ENCODE measurements at regions not wholly inside any gene's neighbourhood (a gene's known extent, or its start where the extent isn't known, plus 50 kb on each side); places are given as distances from the start of the nearest gene placed in this dataset.
"Not testable (repeated sequence)": the region's sequence is repeated elsewhere in the genome, so short reads cannot be mapped to it uniquely, and the experiment has no call there.

DNA sequence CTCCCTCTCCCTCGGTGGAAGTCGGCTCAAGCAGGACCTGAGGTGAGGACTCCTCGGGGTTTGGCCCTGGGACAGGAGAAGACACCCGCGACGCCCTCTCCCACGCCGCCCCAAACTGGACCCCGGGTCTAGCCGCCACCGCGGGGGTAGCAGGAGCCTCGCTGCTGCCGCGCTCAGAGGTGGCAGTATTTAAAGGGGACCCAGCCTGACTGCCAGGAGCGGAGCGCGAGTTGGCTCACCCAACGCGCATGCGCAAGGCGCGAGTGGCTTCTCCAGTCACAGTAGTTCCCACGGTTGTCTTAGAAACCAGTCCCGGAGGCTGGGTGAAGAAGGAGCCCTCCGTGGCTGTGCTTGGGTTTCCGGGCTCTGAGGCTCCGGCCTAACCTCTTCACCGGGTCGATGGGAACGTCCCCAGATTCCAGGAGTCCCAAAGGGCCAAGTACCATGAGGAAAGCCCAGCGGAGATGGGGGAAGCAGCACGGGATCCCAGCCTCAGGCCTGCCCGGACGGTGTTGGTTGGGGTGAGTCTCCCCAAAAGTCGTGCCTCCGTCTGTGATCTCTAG, 477.8 kb downstream of the SPATA31A7 start:
- Mint-ChIP-seq H3K27ac (no peak overlapping the region), H3K4me3 (no peak overlapping the region), H3K4me1 (ENCODE audit: low read depth) (no peaks in the 10 kb centered on the region), H3K36me3 (ENCODE audit: low read depth) (peaks cover 14% of the 10 kb centered on the region), H3K27me3 (ENCODE audit: insufficient read depth) (peaks cover 2% of the 10 kb centered on the region; the same call in 1 of the 2 replicates), H3K9me3 (peaks cover 43% of the 10 kb centered on the region)
- TF ChIP-seq, protein P1, sequence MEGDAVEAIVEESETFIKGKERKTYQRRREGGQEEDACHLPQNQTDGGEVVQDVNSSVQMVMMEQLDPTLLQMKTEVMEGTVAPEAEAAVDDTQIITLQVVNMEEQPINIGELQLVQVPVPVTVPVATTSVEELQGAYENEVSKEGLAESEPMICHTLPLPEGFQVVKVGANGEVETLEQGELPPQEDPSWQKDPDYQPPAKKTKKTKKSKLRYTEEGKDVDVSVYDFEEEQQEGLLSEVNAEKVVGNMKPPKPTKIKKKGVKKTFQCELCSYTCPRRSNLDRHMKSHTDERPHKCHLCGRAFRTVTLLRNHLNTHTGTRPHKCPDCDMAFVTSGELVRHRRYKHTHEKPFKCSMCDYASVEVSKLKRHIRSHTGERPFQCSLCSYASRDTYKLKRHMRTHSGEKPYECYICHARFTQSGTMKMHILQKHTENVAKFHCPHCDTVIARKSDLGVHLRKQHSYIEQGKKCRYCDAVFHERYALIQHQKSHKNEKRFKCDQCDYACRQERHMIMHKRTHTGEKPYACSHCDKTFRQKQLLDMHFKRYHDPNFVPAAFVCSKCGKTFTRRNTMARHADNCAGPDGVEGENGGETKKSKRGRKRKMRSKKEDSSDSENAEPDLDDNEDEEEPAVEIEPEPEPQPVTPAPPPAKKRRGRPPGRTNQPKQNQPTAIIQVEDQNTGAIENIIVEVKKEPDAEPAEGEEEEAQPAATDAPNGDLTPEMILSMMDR (IDR thresholded peaks at IDR 0.05), result no peak
- DNase-seq, result no peak

- not testable (repeated sequence) for H3K27ac Mint-ChIP-seq; H3K27me3 Mint-ChIP-seq (ENCODE audit: insufficient read depth); H3K4me1 Mint-ChIP-seq (ENCODE audit: low read depth); DNase-seq; H3K4me3 Mint-ChIP-seq
- Mint-ChIP-seq H3K36me3 (ENCODE audit: low read depth) (peaks cover 14% of the 10 kb centered on the region), H3K9me3 (peaks cover 49% of the 10 kb centered on the region)
Observed at GRCh38 chr9:61668201-61668600, 478.4 kb downstream of the SPATA31A7 start.

DNA sequence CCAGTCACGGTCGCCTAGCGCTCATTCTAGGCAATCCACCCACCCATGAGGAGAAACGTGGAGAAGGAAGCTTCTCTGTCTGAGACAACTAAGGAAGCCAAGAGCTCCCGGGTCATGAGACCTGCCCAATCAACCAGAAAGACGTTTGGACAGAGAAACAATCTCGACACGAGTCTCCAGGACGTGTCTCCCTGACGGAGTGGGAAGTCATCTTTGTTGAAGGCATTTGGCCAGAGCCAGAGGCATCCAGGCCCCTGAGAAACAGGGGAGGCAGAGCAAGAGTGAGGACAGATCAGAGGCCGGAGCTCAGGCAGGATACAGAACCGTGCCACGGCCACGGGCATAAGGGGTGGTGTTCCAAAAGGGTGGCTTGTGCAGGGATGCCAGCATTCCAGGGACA, 479.0 kb downstream of the SPATA31A7 start:
- H3K9me3 Mint-ChIP-seq, result peaks cover 53% of the 10 kb centered on the region
- TF ChIP-seq, protein P1 (IDR thresholded peaks at IDR 0.05), result no peak

GRCh38 chr9:61669352-61669751, 479.5 kb downstream of the SPATA31A7 start:
- Mint-ChIP-seq H3K9me3 (peaks cover 53% of the 10 kb centered on the region), H3K4me3 (no peak overlapping the region), H3K36me3 (ENCODE audit: low read depth) (peaks cover 14% of the 10 kb centered on the region), H3K27me3 (ENCODE audit: insufficient read depth) (peaks cover 4% of the 10 kb centered on the region; the same call in 1 of the 2 replicates), H3K27ac (no peak overlapping the region), H3K4me1 (ENCODE audit: low read depth) (no peaks in the 10 kb centered on the region)
- TF ChIP-seq, protein P1 (IDR thresholded peaks at IDR 0.05), result no peak
- no peak for DNase-seq

More for the DNA sequence above, 479.0 kb downstream of the SPATA31A7 start:
- H3K36me3 Mint-ChIP-seq (ENCODE audit: low read depth), result peaks cover 14% of the 10 kb centered on the region
- no peak for DNase-seq
- peaks cover 4% of the 10 kb centered on the region; the same call in 1 of the 2 replicates for H3K27me3 Mint-ChIP-seq (ENCODE audit: insufficient read depth)
- H3K4me3 Mint-ChIP-seq, result no peak overlapping the region
- no peak overlapping the region for H3K27ac Mint-ChIP-seq
- H3K4me1 Mint-ChIP-seq (ENCODE audit: low read depth), result no peaks in the 10 kb centered on the region

DNA sequence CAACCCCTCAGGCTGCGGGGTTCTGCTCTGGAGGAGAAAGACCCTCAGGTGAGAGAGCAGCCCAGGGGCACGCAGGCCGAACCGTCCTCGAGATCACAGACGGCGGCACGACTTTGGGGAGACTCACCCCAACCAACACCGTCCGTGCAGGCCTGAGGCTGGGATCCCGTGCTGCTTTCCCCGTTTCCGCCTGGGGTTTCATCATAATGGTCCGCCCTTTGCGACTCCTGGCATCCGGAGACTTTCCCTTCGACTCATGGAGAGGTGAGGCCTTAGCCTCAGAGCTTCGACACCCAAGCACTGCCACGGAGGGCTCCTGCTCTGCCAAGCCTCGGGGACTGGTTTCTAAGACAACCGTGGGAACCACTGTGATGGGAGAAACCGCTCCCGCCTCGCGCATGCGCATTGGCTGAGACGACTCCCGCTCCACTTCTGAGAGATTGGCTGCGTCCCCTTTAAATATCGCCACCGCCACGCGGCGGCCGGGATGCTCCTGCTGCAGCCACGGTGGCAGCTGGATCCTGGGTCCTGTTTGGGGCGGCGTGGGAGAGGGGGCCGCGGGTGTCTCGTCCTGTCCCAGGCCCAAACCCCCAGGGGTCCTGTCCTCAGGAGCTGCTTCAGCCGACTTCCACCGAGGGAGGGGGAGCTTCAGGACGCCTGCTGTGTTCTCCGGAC, 480.1 kb downstream of the SPATA31A7 start:
- H3K27me3 Mint-ChIP-seq (ENCODE audit: insufficient read depth), result not testable (repeated sequence)
- peaks cover 14% of the 10 kb centered on the region for H3K36me3 Mint-ChIP-seq (ENCODE audit: low read depth)

GRCh38 chr9:61670616-61671015, 480.8 kb downstream of the SPATA31A7 start:
- Mint-ChIP-seq H3K9me3 (peaks cover 57% of the 10 kb centered on the region), H3K27ac (no peak overlapping the region), H3K27me3 (ENCODE audit: insufficient read depth) (peaks cover 4% of the 10 kb centered on the region; the same call in 1 of the 2 replicates)

More for the DNA sequence above, 480.1 kb downstream of the SPATA31A7 start:
- H3K4me3 Mint-ChIP-seq; DNase-seq; H3K27ac Mint-ChIP-seq; H3K4me1 Mint-ChIP-seq (ENCODE audit: low read depth): not testable (repeated sequence)
- peaks cover 55% of the 10 kb centered on the region for H3K9me3 Mint-ChIP-seq

More at GRCh38 chr9:61670616-61671015, 480.8 kb downstream of the SPATA31A7 start:
- DNase-seq, result no peak
- no peaks in the 10 kb centered on the region for H3K4me1 Mint-ChIP-seq (ENCODE audit: low read depth)
- TF ChIP-seq, protein P1 (IDR thresholded peaks at IDR 0.05), result no peak
- peaks cover 14% of the 10 kb centered on the region for H3K36me3 Mint-ChIP-seq (ENCODE audit: low read depth)
- no peak overlapping the region for H3K4me3 Mint-ChIP-seq
